Embryonic facial prominence (tissue), 1 donor: ENCODE measurements at regions not wholly inside any gene's neighbourhood (a gene's known extent, or its start where the extent isn't known, plus 50 kb on each side); places are given as distances from the start of the nearest gene placed in this dataset.

Experiments
- DNase-seq: peaks from one replicate; pipeline ENCODE4 v3.0.0-alpha.2; 2016; ENCODE audit errors: extremely low spot score

GRCh38 chr17:71380535-71380934 is 740.3 kb upstream of the SOX9 start:
- DNase-seq = no peak

GRCh38 chr17:71380936-71381335 is 739.9 kb upstream of the SOX9 start:
- DNase-seq = no peak

- no peak for DNase-seq
Measured at GRCh38 chr17:71383091-71383490, 737.7 kb upstream of the SOX9 start.

- DNase-seq = no peak
Measured at GRCh38 chr17:71387456-71387855, 733.4 kb upstream of the SOX9 start.

- no peak for DNase-seq
Measured at GRCh38 chr17:71392715-71393567, 727.9 kb upstream of the SOX9 start.

GRCh38 chr17:71395901-71396300 is 724.9 kb upstream of the SOX9 start:
- DNase-seq = no peak

GRCh38 chr17:71396711-71397110 is 724.1 kb upstream of the SOX9 start:
- no peak for DNase-seq

- no peak for DNase-seq
Measured at GRCh38 chr17:71398025-71398424, 722.8 kb upstream of the SOX9 start.

- no peak for DNase-seq
Measured at GRCh38 chr17:71398800-71399219, 722.0 kb upstream of the SOX9 start.

- no peak for DNase-seq
Measured at GRCh38 chr17:71399221-71399620, 721.6 kb upstream of the SOX9 start.

GRCh38 chr17:71399649-71400048 is 721.2 kb upstream of the SOX9 start:
- no peak for DNase-seq

GRCh38 chr17:71402007-71402406 is 718.8 kb upstream of the SOX9 start:
- no peak for DNase-seq

- DNase-seq = no peak
Measured at GRCh38 chr17:71402661-71403141, 718.1 kb upstream of the SOX9 start.

GRCh38 chr17:71405101-71405500 is 715.7 kb upstream of the SOX9 start:
- no peak for DNase-seq

- DNase-seq = no peak
Measured at GRCh38 chr17:71407981-71408380, 712.8 kb upstream of the SOX9 start.

- DNase-seq = no peak
Measured at GRCh38 chr17:71409137-71409536, 711.7 kb upstream of the SOX9 start.

- DNase-seq = no peak
Measured at GRCh38 chr17:71409712-71410111, 711.1 kb upstream of the SOX9 start.

- no peak for DNase-seq
Measured at GRCh38 chr17:71412803-71413202, 708.0 kb upstream of the SOX9 start.

GRCh38 chr17:71413935-71414334 is 706.9 kb upstream of the SOX9 start:
- no peak for DNase-seq

- DNase-seq = no peak
Measured at GRCh38 chr17:71417142-71417541, 703.7 kb upstream of the SOX9 start.

GRCh38 chr17:71422968-71423367 is 697.9 kb upstream of the SOX9 start:
- no peak for DNase-seq

GRCh38 chr17:71423871-71424546 is 696.8 kb upstream of the SOX9 start:
- no peak for DNase-seq

GRCh38 chr17:71427801-71428200 is 693.0 kb upstream of the SOX9 start:
- no peak for DNase-seq
